Uterus (tissue), 2 donors: ENCODE measurements at regions not wholly inside any gene's neighbourhood (a gene's known extent, or its start where the extent isn't known, plus 50 kb on each side); places are given as distances from the start of the nearest gene placed in this dataset.

Experiments used
- CTCF ChIP-seq, 4 experiments: fragments of 200-600 bp in 2 of 4; fragments of 450-650 bp in 2 of 4; sonication (generic) in 2 of 4; IDR thresholded peaks; one replicate each; pipeline ENCODE4 v1.5.1; 2016 to 2019; ENCODE audit warnings: antibody characterized with exemption in 4 of 4, mild to moderate bottlenecking in 2 of 4, moderate library complexity in 1 of 4
- POLR2A ChIP-seq, 2 donors: fragments of 450-650 bp; IDR thresholded peaks; one replicate each; pipeline ENCODE4 v1.6.1; 2016; ENCODE audit warnings: antibody characterized with exemption in 2 of 2, mild to moderate bottlenecking in 1 of 2, moderate library complexity in 1 of 2

DNA sequence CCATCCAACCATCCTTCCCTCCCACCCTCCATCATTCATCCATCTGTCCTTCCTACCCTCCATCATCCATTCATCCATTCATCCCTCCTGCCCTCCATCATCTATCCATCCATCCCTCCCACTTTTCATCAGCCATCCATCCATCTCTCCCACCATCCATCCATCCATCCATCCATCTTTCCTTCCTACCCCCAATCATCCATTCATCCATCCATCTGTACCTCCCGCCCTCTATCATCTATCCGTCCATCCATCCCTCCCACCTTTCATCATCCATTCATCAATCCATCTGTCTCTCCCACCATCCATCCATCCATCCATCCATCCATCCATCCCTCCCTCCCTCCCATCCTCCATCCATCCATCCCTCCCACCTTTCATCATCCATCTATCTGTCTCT lies 968.8 kb downstream of the BRD1 start:
- no peak for TF ChIP-seq CTCF (IDR thresholded peaks at IDR 0.05)
- TF ChIP-seq POLR2A (IDR thresholded peaks at IDR 0.05), result no peak
